Hepatocyte (in vitro differentiated cells): ENCODE measurements at regions not wholly inside any gene's neighbourhood (a gene's known extent, or its start where the extent isn't known, plus 50 kb on each side); places are given as distances from the start of the nearest gene placed in this dataset.

Source experiments
- DNase-seq: peaks from one replicate; pipeline ENCODE4 v3.0.0-alpha.2; 2016; ENCODE audit warnings: low spot score
- H2AFZ ChIP-seq: fragments of 200-600 bp; sonication (generic); 2 replicates; pipeline ENCODE4 v1.6.0; 2016; ENCODE audit warnings: antibody characterized with exemption, mild to moderate bottlenecking
- H3K27ac ChIP-seq: fragments of 200-600 bp; sonication (generic); 2 replicates; pipeline ENCODE4 v1.5.1; 2016; ENCODE audit warnings: mild to moderate bottlenecking
- H3K27me3 ChIP-seq: fragments of 200-600 bp; sonication (generic); 2 replicates; pipeline ENCODE4 v1.6.1; 2016
- H3K36me3 ChIP-seq: fragments of 200-600 bp; sonication (generic); replicated peaks from 2 replicates; pipeline ENCODE4 v1.5.1; 2016; ENCODE audit warnings: low read depth; ENCODE audit not compliant: insufficient read depth
- H3K4me1 ChIP-seq: fragments of 200-600 bp; sonication (generic); 2 replicates; pipeline ENCODE4 v1.5.1; 2016; ENCODE audit warnings: mild to moderate bottlenecking, moderate library complexity; ENCODE audit not compliant: insufficient read depth
- H3K4me2 ChIP-seq: fragments of 200-600 bp; sonication (generic); 2 replicates; pipeline ENCODE4 v1.6.0; 2016
- H3K4me3 ChIP-seq: fragments of 200-600 bp; sonication (generic); 2 replicates; pipeline ENCODE4 v1.5.1; 2016; ENCODE audit warnings: mild to moderate bottlenecking
- H3K79me2 ChIP-seq: fragments of 200-600 bp; sonication (generic); 2 replicates; pipeline ENCODE4 v1.6.0; 2017; ENCODE audit warnings: mild to moderate bottlenecking
- H3K9me2 ChIP-seq: fragments of 200-600 bp; sonication (generic); replicated peaks from 2 replicates; pipeline ENCODE4 v1.6.0; 2017; ENCODE audit warnings: mild to moderate bottlenecking; ENCODE audit not compliant: insufficient read depth
- H3K9me3 ChIP-seq: fragments of 200-600 bp; sonication (generic); 2 replicates; pipeline ENCODE4 v1.5.1; 2016; ENCODE audit warnings: low read depth, mild to moderate bottlenecking
- H4K20me1 ChIP-seq: fragments of 200-600 bp; sonication (generic); 2 replicates; pipeline ENCODE4 v1.6.0; 2016; ENCODE audit warnings: mild to moderate bottlenecking; ENCODE audit not compliant: insufficient read depth, poor library complexity, severe bottlenecking
- EZH2 ChIP-seq: fragments of 200-600 bp; sonication (generic); IDR thresholded peaks from 2 replicates; pipeline ENCODE4 v1.6.1; 2016; ENCODE audit warnings: antibody characterized with exemption, mild to moderate bottlenecking, borderline replicate concordance
- EZH2phosphoT487 ChIP-seq: fragments of 200-600 bp; sonication (generic); IDR thresholded peaks from one replicate; pipeline ENCODE4 v1.6.1; 2018; ENCODE audit warnings: antibody characterized with exemption, mild to moderate bottlenecking, low read depth, moderate library complexity; ENCODE audit not compliant: unreplicated experiment, severe bottlenecking
- WGBS: methylation state at CpG from one replicate; pipeline ENCODE4 v1.1.6; 2016; ENCODE audit warnings: low lambda C conversion rate; ENCODE audit errors: missing lambda C conversion rate; 5-methylcytosine and 5-hydroxymethylcytosine counted together
- TF ChIP-seq, protein P1 (sequence below): fragments of 200-600 bp; sonication (generic); IDR thresholded peaks from 2 replicates; pipeline ENCODE4 v1.5.1; 2016; ENCODE audit warnings: antibody characterized with exemption, mild to moderate bottlenecking; ENCODE audit not compliant: poor library complexity

DNA sequence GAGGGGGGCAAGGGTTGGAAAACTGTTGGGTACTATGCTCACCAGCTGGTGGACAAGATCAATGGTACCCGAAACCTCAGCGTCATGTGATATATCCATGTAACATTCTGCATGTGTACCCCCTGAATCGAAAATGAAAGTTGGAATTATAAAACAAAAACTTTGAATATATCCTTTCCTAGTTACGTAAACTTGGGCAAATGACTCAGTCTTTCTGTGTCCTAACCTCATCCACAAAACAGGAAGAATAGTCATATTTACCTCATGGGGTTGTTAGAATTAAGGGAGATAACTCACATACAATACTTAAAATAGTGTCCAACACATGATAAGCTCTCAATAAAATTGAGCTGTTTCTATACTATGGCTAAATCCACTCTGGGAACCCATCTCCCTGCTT lies 620.1 kb upstream of the KIRREL3 start:
- no peak overlapping the region for H3K27ac ChIP-seq
- H3K4me1 ChIP-seq, result peaks cover 6% of the 10 kb centered on the region
- H3K9me2 ChIP-seq, result no peaks in the 10 kb centered on the region
- H3K36me3 ChIP-seq, result no peaks in the 10 kb centered on the region
- DNase-seq, result no peak
- no peaks in the 10 kb centered on the region for H4K20me1 ChIP-seq
- no peaks in the 10 kb centered on the region for H3K9me3 ChIP-seq
- no peak overlapping the region for H3K4me3 ChIP-seq
- H3K27me3 ChIP-seq, result no peaks in the 10 kb centered on the region
- TF ChIP-seq, protein P1, sequence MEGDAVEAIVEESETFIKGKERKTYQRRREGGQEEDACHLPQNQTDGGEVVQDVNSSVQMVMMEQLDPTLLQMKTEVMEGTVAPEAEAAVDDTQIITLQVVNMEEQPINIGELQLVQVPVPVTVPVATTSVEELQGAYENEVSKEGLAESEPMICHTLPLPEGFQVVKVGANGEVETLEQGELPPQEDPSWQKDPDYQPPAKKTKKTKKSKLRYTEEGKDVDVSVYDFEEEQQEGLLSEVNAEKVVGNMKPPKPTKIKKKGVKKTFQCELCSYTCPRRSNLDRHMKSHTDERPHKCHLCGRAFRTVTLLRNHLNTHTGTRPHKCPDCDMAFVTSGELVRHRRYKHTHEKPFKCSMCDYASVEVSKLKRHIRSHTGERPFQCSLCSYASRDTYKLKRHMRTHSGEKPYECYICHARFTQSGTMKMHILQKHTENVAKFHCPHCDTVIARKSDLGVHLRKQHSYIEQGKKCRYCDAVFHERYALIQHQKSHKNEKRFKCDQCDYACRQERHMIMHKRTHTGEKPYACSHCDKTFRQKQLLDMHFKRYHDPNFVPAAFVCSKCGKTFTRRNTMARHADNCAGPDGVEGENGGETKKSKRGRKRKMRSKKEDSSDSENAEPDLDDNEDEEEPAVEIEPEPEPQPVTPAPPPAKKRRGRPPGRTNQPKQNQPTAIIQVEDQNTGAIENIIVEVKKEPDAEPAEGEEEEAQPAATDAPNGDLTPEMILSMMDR, result no peak
- no peak for TF ChIP-seq EZH2
- no peak for TF ChIP-seq EZH2phosphoT487
- H2AFZ ChIP-seq, result no peak overlapping the region
- 97% methylated on average over 4 of the region's 4 CpGs for WGBS
- H3K79me2 ChIP-seq, result no peaks in the 10 kb centered on the region
- no peak overlapping the region for H3K4me2 ChIP-seq

DNA sequence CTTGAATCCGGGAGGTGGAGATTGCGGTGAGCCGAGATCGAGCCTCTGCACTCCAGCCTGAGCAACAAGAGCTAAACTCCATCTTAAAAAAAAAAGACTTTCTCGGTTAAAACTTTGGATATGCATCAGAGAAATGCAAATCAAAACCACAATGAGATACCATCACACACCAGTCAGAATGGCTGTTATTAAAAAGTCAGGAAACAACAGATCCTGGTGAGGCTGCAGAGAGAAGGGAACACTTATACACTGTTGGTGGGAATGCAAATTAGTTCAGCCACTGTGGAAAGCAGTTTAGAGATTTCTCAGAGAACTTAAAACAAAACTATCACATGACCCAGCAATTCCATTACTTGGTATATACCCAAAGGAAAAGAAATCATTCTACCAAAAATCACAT lies 619.4 kb upstream of the KIRREL3 start:
- 96% methylated on average over 5 of the region's 5 CpGs for WGBS
- Histone ChIP-seq H2AFZ (no peak overlapping the region), H3K36me3 (no peaks in the 10 kb centered on the region), H3K27me3 (no peaks in the 10 kb centered on the region), H3K9me3 (no peaks in the 10 kb centered on the region), H3K4me1 (no peaks in the 10 kb centered on the region), H3K4me3 (no peak overlapping the region), H4K20me1 (no peaks in the 10 kb centered on the region), H3K27ac (no peak overlapping the region), H3K9me2 (no peaks in the 10 kb centered on the region), H3K4me2 (no peak overlapping the region), H3K79me2 (no peaks in the 10 kb centered on the region)
- TF ChIP-seq, protein P1, result no peak
- no peak for TF ChIP-seq EZH2phosphoT487
- TF ChIP-seq EZH2, result no peak
- DNase-seq, result no peak

DNA sequence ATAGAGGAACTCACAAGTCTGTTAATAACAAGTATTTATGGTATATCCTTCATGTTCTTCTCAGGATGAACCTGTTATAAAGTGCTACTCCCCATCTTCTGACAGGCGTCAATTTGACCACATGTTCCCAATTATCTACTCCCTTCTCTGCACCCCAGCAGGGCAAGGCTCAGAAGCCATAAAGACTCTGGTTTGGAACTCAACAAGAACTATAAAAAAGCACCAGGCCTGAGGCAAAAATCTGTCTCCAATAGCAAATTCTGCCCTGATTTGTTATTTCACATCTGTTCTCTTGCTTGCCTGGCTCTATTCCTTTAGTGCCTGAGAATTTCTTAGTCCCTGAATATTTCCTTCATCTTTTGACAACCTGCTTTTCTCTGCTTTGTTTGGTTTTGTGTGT lies 618.2 kb upstream of the KIRREL3 start:
- H2AFZ ChIP-seq, result no peak overlapping the region
- H3K4me2 ChIP-seq, result no peak overlapping the region
- no peaks in the 10 kb centered on the region for H4K20me1 ChIP-seq
- no peak for TF ChIP-seq EZH2phosphoT487
- TF ChIP-seq EZH2, result no peak
- TF ChIP-seq, protein P1, result no peak
- WGBS, result 76% methylated on average over 1 of the region's 1 CpG
- H3K79me2 ChIP-seq, result no peaks in the 10 kb centered on the region
- H3K9me3 ChIP-seq, result no peaks in the 10 kb centered on the region
- H3K27me3 ChIP-seq, result no peaks in the 10 kb centered on the region
- DNase-seq, result no peak
- no peak overlapping the region for H3K27ac ChIP-seq
- H3K36me3 ChIP-seq, result no peaks in the 10 kb centered on the region
- no peak overlapping the region for H3K4me3 ChIP-seq
- H3K4me1 ChIP-seq, result no peaks in the 10 kb centered on the region
- H3K9me2 ChIP-seq, result no peaks in the 10 kb centered on the region

DNA sequence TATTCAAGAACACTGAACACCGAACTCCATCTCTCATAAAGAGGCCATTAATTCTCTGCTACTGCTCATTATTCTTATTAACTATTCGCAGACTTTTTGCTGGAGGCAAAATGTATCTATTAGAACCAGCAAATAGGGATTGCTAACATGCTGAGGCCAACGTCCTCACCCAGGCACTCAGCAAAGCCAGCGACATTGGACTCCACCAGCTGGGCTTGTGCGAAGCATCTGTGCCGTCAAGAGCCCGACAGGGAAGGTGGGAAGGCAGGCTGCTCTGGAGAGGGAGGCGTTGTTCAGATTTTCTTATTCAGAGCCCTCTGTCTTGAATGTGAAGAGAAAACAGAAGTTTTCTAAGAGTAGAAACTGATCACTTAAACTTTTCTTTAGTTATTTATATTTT lies 615.6 kb upstream of the KIRREL3 start:
- no peaks in the 10 kb centered on the region for H3K4me1 ChIP-seq
- no peaks in the 10 kb centered on the region for H3K9me3 ChIP-seq
- no peak overlapping the region for H3K4me3 ChIP-seq
- no peak overlapping the region for H3K4me2 ChIP-seq
- TF ChIP-seq, protein P1, result no peak
- TF ChIP-seq EZH2phosphoT487, result no peak
- TF ChIP-seq EZH2, result no peak
- H2AFZ ChIP-seq, result no peak overlapping the region
- DNase-seq, result no peak
- 72% methylated on average over 8 of the region's 8 CpGs for WGBS
- no peaks in the 10 kb centered on the region for H4K20me1 ChIP-seq
- H3K9me2 ChIP-seq, result no peaks in the 10 kb centered on the region
- no peaks in the 10 kb centered on the region for H3K79me2 ChIP-seq
- H3K36me3 ChIP-seq, result no peaks in the 10 kb centered on the region
- no peaks in the 10 kb centered on the region for H3K27me3 ChIP-seq
- no peak overlapping the region for H3K27ac ChIP-seq
